ENCODE measurements at regions not wholly inside any gene's neighbourhood (a gene's known extent, or its start where the extent isn't known, plus 50 kb on each side); places are given as distances from the start of the nearest gene placed in this dataset.

GRCh38 chr3:67940210-67940952, 286.0 kb upstream of the SUCLG2 start:
- Histone ChIP-seq H3K4me3 (replicated peaks in 1 of 3; ENCODE audit: insufficient read depth in 1 of 3, low read depth in 1 of 3, low read length in 3 of 3) (no peak overlapping the region), H3K9me3 (replicated peaks; ENCODE audit: control insufficient read depth, insufficient read depth, low read length) (no peaks in the 10 kb centered on the region), H3K27me3 (ENCODE audit: control insufficient read depth in 2 of 2, insufficient read depth in 2 of 2, low read length in 2 of 2) (no peaks in the 10 kb centered on the region), H3K9ac (replicated peaks; ENCODE audit: extremely low read depth, insufficient read depth, low read length) (no peak overlapping the region), H3K79me2 (ENCODE audit: control insufficient read depth, insufficient read depth, low read length) (no peaks in the 10 kb centered on the region), H3K27ac (ENCODE audit: insufficient read depth, low read depth, low read length) (no peak overlapping the region), H3K4me1 (ENCODE audit: control insufficient read depth, extremely low read depth, insufficient read depth, low read length) (no peaks in the 10 kb centered on the region), H3K36me3 (ENCODE audit: control insufficient read depth in 2 of 2, extremely low read depth in 1 of 2, insufficient read depth in 2 of 2, low read length in 2 of 2) (no peaks in the 10 kb centered on the region), H3K9me1 (replicated peaks; ENCODE audit: control insufficient read depth, extremely low read depth, insufficient read depth, low read length) (no peaks in the 10 kb centered on the region), H3K4me2 (ENCODE audit: insufficient read depth, low read length) (no peak overlapping the region), H2AFZ (ENCODE audit: low read depth, low read length) (no peak overlapping the region), H4K20me1 (replicated peaks; ENCODE audit: control insufficient read depth, extremely low read depth, insufficient read depth, low read length) (no peaks in the 10 kb centered on the region)
- no peak for FAIRE-seq
- DNase-seq (ENCODE audit: low read depth, low spot score) = no peak
- ChIA-PET POLR2A (no interaction called here), CTCF (no interaction called here)
- dilution Hi-C loops (cut with MboI; ENCODE audit: extremely low pct_ligation_motif_present, low sequenced_read_pairs) (no loop called here), intact Hi-C loops (cut with micrococcal nuclease) (no loop called here)
- BruUV-seq (replicated peaks) = no TSS peak
- TF ChIP-seq GATA2 (IDR thresholded peaks at IDR 0.05; ENCODE audit: insufficient read depth, insufficient read length, low read depth, low read length) (no peak), POLR2AphosphoS5 (IDR thresholded peaks at IDR 0.05; ENCODE audit: insufficient read depth, low read depth, low read length) (no peak), POLR2A (IDR thresholded peaks at IDR 0.05; ENCODE audit: low read depth, low read length) (no peak), FOS (IDR thresholded peaks at IDR 0.05; ENCODE audit: borderline replicate concordance, insufficient read depth, low read length) (no peak), MAX (IDR thresholded peaks at IDR 0.05; ENCODE audit: insufficient read depth, insufficient read length) (no peak), JUN (IDR thresholded peaks at IDR 0.05; ENCODE audit: borderline replicate concordance, insufficient read depth, insufficient read length, low read depth) (no peak), CTCF (IDR thresholded peaks at IDR 0.05; ENCODE audit: extremely low read depth in 1 of 2, insufficient read depth in 1 of 2, low read depth in 1 of 2, low read length in 2 of 2) (no peak), MYC (IDR thresholded peaks at IDR 0.05; ENCODE audit: low read depth, low read length) (no peak), EZH2 (IDR thresholded peaks at IDR 0.05; ENCODE audit: borderline replicate concordance, low read depth, low read length, severe bottlenecking) (no peak)

Measured in endothelial cell of umbilical vein (primary cell).